B cell (primary cell): ENCODE measurements at regions not wholly inside any gene's neighbourhood (a gene's known extent, or its start where the extent isn't known, plus 50 kb on each side); places are given as distances from the start of the nearest gene placed in this dataset.

ENCODE experiments used
- ATAC-seq: fragments of 200-7000 bp; cut with Tn5 transposase; one replicate; pipeline ENCODE4 v1.10.0; 2021; ENCODE audit warnings: low read depth, mild to moderate bottlenecking, moderate number of reproducible peaks, moderate library complexity
- CTCF ChIA-PET: fragments of 350-600 bp; sonication (Branson Sonifier 250); formaldehyde crosslinking; loops from one replicate; lab custom pipeline; 2021; ENCODE audit warnings: antibody characterized with exemption, inconsistent platforms; lab: Charles Lee
- POLR2A ChIA-PET: fragments of 350-600 bp; sonication (Branson Sonifier 250); formaldehyde crosslinking; loops from one replicate; lab custom pipeline; 2021; ENCODE audit warnings: antibody characterized with exemption; lab: Charles Lee
- DNase-seq: peaks from one replicate; pipeline ENCODE4 v3.0.0; 2013
- H2AFZ ChIP-seq: 2 replicates; pipeline ENCODE4 v1.6.1; 2012; ENCODE audit warnings: mild to moderate bottlenecking, low read depth, low read length; ENCODE audit not compliant: insufficient read depth, poor library complexity, severe bottlenecking
- H3K27ac ChIP-seq, 2 donors: 1 replicate in 1 of 2; 2 replicates in 1 of 2; pipeline ENCODE4 v1.5.1; 2012 to 2013; ENCODE audit warnings: low read length in 2 of 2, mild to moderate bottlenecking in 2 of 2, moderate library complexity in 1 of 2
- H3K27me3 ChIP-seq, 4 experiments: fragments of 200-600 bp in 1 of 4; sonication (generic) in 1 of 4; replicated peaks in 1 of 4; 1 replicate in 2 of 4; 2 replicates in 2 of 4; pipeline versions ENCODE4 v1.6.1 to v1.7.0; 2013 to 2016; ENCODE audit warnings: low read length in 3 of 4, mild to moderate bottlenecking in 2 of 4, mixed read lengths in 1 of 4, moderate library complexity in 1 of 4; ENCODE audit not compliant: insufficient read depth in 4 of 4, control insufficient read depth in 3 of 4; ENCODE audit errors: control extremely low read depth in 1 of 4
- H3K36me3 ChIP-seq, 2 experiments: replicated peaks in 1 of 2; 1 replicate in 1 of 2; 2 replicates in 1 of 2; pipeline versions ENCODE4 v1.6.1 to v1.7.1; 2013; ENCODE audit warnings: low read length in 1 of 2; ENCODE audit not compliant: insufficient read depth in 2 of 2, control insufficient read depth in 1 of 2; ENCODE audit errors: control extremely low read depth in 1 of 2, extremely low read depth in 1 of 2
- H3K4me1 ChIP-seq, 2 donors: fragments of 200-600 bp in 1 of 2; sonication (generic) in 1 of 2; 1 replicate in 1 of 2; 2 replicates in 1 of 2; pipeline versions ENCODE4 v1.5.1 to v1.6.1; 2013 to 2017; ENCODE audit warnings: low read length in 2 of 2; ENCODE audit not compliant: control insufficient read depth in 2 of 2, insufficient read depth in 2 of 2
- H3K4me2 ChIP-seq: replicated peaks from 2 replicates; pipeline ENCODE3; 2012; ENCODE audit warnings: mild to moderate bottlenecking, low read depth, low read length; ENCODE audit not compliant: poor library complexity, severe bottlenecking
- H3K4me3 ChIP-seq, 5 experiments: fragments of 200-600 bp in 1 of 5; sonication (generic) in 1 of 5; 1 replicate in 3 of 5; 2 replicates in 2 of 5; pipeline versions ENCODE4 v1.5.1 to v1.7.0; 2011 to 2016; ENCODE audit warnings: low read length in 4 of 5, mild to moderate bottlenecking in 4 of 5, low read depth in 2 of 5, control low read depth in 1 of 5, moderate library complexity in 1 of 5; ENCODE audit not compliant: insufficient read depth in 1 of 5; ENCODE audit errors: control extremely low read depth in 1 of 5, extremely low read depth in 1 of 5
- H3K79me2 ChIP-seq: fragments of 200-600 bp; sonication (generic); one replicate; pipeline ENCODE4 v1.6.0; 2016; ENCODE audit warnings: low read length; ENCODE audit not compliant: control insufficient read depth, insufficient read depth
- H3K9ac ChIP-seq: fragments of 200-600 bp; sonication (generic); 2 replicates; pipeline ENCODE4 v1.6.1; 2017; ENCODE audit warnings: mild to moderate bottlenecking, low read length, moderate library complexity
- H3K9me3 ChIP-seq, 3 donors: one replicate each; pipeline versions ENCODE4 v1.6.1 to v1.7.1; 2013; ENCODE audit warnings: low read length in 2 of 3; ENCODE audit not compliant: control insufficient read depth in 2 of 3, insufficient read depth in 1 of 3; ENCODE audit errors: control extremely low read depth in 1 of 3
- H4K20me1 ChIP-seq: 2 replicates; pipeline ENCODE4 v1.6.0; 2012; ENCODE audit warnings: mild to moderate bottlenecking, low read length; ENCODE audit not compliant: insufficient read depth, control insufficient read depth, poor library complexity, severe bottlenecking
- H3K27ac Mint-ChIP-seq: one replicate; pipeline ENCODE4 v1.8.0; 2021; ENCODE audit warnings: mixed read lengths
- H3K27me3 Mint-ChIP-seq: one replicate; pipeline ENCODE4 v1.8.0; 2021; ENCODE audit warnings: mixed read lengths
- H3K4me1 Mint-ChIP-seq: one replicate; pipeline ENCODE4 v1.8.0; 2021; ENCODE audit warnings: mixed read lengths
- H3K4me3 Mint-ChIP-seq: one replicate; pipeline ENCODE4 v1.8.0; 2021; ENCODE audit warnings: mixed read lengths
- H3K9me3 Mint-ChIP-seq: one replicate; pipeline ENCODE4 v1.8.0; 2022; ENCODE audit warnings: mixed read lengths; ENCODE audit not compliant: insufficient read depth
- EZH2 ChIP-seq: IDR thresholded peaks from 2 replicates; pipeline ENCODE4 v1.6.1; 2012; ENCODE audit warnings: borderline replicate concordance, low read depth, mild to moderate bottlenecking, moderate library complexity, low read length; ENCODE audit not compliant: insufficient read depth, poor library complexity, severe bottlenecking
- WGBS: methylation state at CpG from one replicate; pipeline ENCODE4 v1.1.5; 2013; ENCODE audit warnings: missing lambda C conversion rate; ENCODE audit not compliant: insufficient coverage; 5-methylcytosine and 5-hydroxymethylcytosine counted together
- intact Hi-C: fragments of 100-400 bp; cut with micrococcal nuclease; formaldehyde crosslinking; loops from one replicate; pipeline ENCODE4 v1.10.0; 2022
- TF ChIP-seq, protein P1 (sequence below): fragments of 200-600 bp; IDR thresholded peaks from one replicate; pipeline ENCODE4 v1.8.0; 2022; ENCODE audit warnings: antibody characterized with exemption, mild to moderate bottlenecking

DNA sequence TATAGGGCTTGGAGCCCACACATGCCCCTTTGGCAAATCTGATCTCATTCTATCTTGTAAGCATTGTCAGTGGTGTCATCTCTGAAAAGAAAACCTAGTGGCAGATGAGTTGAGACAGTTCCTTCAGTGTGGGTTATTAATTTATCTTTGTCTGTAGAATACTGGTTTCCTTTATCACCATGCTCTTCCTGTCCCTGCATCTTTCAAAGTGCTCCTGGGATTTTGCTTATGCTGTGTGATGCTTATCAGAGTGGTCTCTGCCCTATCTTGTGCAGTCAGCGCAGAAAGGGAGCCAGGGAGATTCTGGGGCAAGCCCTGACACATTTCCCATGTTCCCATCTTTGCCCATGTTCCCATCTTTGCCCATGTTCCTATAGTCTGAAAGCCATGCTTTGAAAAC, 402.9 kb downstream of the RWDD3 start:
- no peaks in the 10 kb centered on the region for H3K4me1 Mint-ChIP-seq
- Histone ChIP-seq H3K9me3 (peaks cover 0 to 3% (median 0%) of the 10 kb centered on the region in 3 donors), H3K79me2 (no peaks in the 10 kb centered on the region), H3K27me3 (no peaks in the 10 kb centered on the region), H3K27ac (no peak overlapping the region), H3K4me1 (no peaks in the 10 kb centered on the region), H3K4me2 (no peak overlapping the region), H4K20me1 (no peaks in the 10 kb centered on the region), H3K9ac (no peak overlapping the region), H3K36me3 (no peaks in the 10 kb centered on the region), H2AFZ (no peak overlapping the region), H3K4me3 (no peak overlapping the region)
- intact Hi-C loops = no loop called here
- no peak overlapping the region for H3K27ac Mint-ChIP-seq
- ChIA-PET CTCF (no interaction called here), POLR2A (no interaction called here)
- ATAC-seq (no peak), DNase-seq (no peak)
- H3K27me3 Mint-ChIP-seq = no peaks in the 10 kb centered on the region
- no peak for TF ChIP-seq EZH2
- TF ChIP-seq, protein P1, sequence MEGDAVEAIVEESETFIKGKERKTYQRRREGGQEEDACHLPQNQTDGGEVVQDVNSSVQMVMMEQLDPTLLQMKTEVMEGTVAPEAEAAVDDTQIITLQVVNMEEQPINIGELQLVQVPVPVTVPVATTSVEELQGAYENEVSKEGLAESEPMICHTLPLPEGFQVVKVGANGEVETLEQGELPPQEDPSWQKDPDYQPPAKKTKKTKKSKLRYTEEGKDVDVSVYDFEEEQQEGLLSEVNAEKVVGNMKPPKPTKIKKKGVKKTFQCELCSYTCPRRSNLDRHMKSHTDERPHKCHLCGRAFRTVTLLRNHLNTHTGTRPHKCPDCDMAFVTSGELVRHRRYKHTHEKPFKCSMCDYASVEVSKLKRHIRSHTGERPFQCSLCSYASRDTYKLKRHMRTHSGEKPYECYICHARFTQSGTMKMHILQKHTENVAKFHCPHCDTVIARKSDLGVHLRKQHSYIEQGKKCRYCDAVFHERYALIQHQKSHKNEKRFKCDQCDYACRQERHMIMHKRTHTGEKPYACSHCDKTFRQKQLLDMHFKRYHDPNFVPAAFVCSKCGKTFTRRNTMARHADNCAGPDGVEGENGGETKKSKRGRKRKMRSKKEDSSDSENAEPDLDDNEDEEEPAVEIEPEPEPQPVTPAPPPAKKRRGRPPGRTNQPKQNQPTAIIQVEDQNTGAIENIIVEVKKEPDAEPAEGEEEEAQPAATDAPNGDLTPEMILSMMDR = no peak
- 71% methylated on average over 1 of the region's 1 CpG for WGBS
- peaks cover 3% of the 10 kb centered on the region for H3K9me3 Mint-ChIP-seq
- no peak overlapping the region for H3K4me3 Mint-ChIP-seq

DNA sequence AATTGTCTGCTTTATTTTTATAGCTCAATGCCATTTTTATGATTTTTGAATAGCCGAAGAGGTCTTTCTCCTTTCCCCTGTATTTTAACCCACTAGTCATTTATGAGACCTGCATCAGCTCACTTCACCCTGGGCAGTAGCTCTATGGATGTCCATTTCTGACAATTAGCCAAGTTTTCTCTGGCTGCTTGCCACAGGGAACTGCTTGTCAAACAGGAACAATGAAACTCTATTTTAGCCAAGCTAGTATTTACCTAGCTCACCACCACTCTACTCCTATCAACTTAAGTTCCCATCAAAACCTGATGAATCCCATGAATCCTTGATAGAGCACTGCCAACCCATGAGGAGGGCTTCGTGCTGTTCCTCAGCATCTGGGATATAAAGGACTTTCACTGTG, 406.7 kb downstream of the RWDD3 start:
- H3K9ac ChIP-seq = no peak overlapping the region
- ChIA-PET CTCF (no interaction called here), POLR2A (no interaction called here)
- no peaks in the 10 kb centered on the region for H3K27me3 ChIP-seq
- ATAC-seq (no peak), DNase-seq (no peak)
- H3K4me2 ChIP-seq = no peak overlapping the region
- Mint-ChIP-seq H3K4me1 (no peaks in the 10 kb centered on the region), H3K27me3 (no peaks in the 10 kb centered on the region), H3K9me3 (peaks cover 3% of the 10 kb centered on the region), H3K27ac (no peak overlapping the region), H3K4me3 (no peak overlapping the region)
- H3K4me1 ChIP-seq = no peaks in the 10 kb centered on the region
- H3K9me3 ChIP-seq = peaks cover 0 to 3% (median 0%) of the 10 kb centered on the region in 3 donors
- WGBS = 100% methylated on average over 1 of the region's 2 CpGs
- intact Hi-C loops = no loop called here
- H4K20me1 ChIP-seq = no peaks in the 10 kb centered on the region
- no peak overlapping the region for H2AFZ ChIP-seq
- no peaks in the 10 kb centered on the region for H3K79me2 ChIP-seq
- H3K4me3 ChIP-seq = no peak overlapping the region
- no peaks in the 10 kb centered on the region for H3K36me3 ChIP-seq
- no peak for TF ChIP-seq EZH2
- TF ChIP-seq, protein P1 = no peak
- no peak overlapping the region for H3K27ac ChIP-seq
